GM21619 (cell line): ENCODE measurements at regions not wholly inside any gene's neighbourhood (a gene's known extent, or its start where the extent isn't known, plus 50 kb on each side); places are given as distances from the start of the nearest gene placed in this dataset.
"Not testable (repeated sequence)": the region's sequence is repeated elsewhere in the genome, so short reads cannot be mapped to it uniquely, and the experiment has no call there.

Experiments used
- ATAC-seq: cut with Tn5 transposase; IDR thresholded peaks from one replicate; pipeline ENCODE4 v1.9.1; 2021; ENCODE audit not compliant: unreplicated experiment

DNA sequence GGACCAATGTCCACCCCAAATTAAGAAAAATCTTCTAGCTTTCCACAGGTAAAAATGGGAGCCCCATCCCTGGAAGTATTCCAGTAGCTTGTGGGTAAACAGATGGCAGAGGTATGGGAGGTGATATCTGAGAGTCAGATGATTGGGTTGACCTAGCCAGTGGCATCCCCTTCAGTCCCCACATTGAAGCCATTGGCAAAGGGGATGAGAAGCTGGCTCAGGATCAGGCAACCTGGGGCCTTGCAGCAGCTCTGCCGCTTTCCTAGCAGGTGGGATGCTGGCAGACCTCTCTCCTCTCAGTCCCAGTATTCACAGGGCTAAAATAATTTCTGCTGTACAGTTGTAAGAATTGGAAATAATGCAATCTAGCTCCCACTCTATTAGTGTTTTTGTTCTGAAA is 108.9 kb upstream of the KCNG1 start:
- no peak for ATAC-seq

DNA sequence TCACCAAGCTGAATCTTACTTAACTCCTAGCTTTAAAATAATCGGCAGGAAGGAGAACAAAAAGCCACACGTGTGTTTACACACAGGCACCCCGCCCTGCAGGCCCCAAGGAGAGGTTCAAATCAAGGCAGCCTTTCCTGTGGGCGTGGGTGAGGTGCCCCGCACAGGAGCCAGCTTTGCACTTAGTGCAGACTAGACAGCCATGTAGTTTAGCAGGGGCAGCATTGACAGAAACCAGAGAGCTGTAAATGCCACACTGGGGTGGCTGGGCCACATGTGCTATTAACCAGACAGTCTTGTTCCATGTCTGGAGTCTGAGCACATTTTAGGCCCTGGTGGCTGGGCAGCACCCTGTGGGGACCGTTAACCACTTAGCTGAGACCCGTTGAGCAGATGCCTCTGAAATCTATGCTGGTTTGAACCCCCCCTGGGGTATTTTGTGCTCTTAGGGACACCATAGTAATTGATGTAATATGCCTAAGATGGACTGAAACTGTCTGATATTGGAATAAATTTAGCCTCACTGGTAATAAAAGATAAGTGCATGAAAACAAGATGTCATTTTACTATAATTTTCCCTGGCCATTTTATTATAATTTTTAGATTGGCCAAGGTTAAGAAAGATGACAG is 106.4 kb upstream of the KCNG1 start:
- ATAC-seq = no peak

DNA sequence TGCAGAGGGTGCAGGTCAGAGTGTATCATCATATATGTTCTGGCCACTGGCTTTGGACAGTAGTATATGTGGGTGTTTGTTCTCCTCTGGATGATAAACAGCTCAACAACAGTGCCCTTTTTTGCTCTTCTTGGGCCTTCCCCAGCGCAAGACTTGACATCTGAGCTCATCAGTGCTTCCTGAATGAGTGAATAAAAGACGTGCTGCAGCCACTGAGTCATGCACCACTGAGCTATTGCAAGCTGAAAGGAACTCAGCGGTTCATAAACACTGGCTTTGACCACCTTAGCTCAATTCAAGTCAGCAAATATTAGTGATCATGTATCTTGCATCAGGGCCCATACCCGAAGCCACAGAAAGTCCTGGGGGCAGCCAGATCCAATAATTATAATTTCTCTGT is 105.3 kb upstream of the KCNG1 start:
- peak; percentile 40 for ATAC-seq

DNA sequence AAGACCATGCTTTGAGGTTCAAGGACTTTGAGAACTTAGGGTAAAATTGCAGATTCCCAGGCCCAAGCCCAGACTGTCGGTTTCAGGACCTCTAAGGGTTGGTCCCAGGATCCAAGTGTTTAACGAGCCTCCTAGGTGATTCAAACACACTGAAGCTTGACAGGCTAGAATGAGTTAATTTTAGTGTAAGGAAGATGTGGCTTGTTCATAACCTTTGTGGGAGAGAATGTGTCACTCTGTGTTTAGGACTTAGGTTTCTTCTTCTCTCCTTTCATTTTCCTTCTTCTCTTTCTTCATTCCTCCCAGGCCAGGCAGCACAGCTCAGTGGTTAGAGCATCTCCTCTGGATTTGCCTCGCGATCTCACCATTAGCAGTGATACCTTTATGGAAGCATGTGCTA is 104.8 kb upstream of the KCNG1 start:
- ATAC-seq = no peak

- no peak for ATAC-seq
Measured at GRCh38 chr20:51126337-51126736, 103.4 kb upstream of the KCNG1 start.

GRCh38 chr20:51125780-51126179 is 102.9 kb upstream of the KCNG1 start:
- no peak for ATAC-seq

DNA sequence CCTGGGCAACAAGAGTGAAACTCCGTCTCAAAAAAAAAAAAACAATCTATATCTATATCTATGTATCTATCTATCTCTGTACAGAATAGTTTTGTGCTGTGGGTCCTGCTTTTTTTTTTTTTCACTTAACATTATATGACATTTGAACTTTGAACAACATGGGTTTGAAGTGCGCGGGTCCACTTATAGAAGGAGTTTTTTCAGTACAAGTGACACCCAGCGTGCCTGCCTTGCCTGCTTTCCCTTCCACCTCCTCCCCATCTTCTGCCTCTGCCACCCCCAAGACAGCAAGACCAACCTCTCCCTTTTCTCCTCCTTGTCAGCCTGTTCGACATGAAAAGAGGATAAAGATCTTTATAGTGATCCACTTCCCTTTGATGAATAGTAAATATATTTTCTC is 102.2 kb upstream of the KCNG1 start:
- no peak for ATAC-seq

DNA sequence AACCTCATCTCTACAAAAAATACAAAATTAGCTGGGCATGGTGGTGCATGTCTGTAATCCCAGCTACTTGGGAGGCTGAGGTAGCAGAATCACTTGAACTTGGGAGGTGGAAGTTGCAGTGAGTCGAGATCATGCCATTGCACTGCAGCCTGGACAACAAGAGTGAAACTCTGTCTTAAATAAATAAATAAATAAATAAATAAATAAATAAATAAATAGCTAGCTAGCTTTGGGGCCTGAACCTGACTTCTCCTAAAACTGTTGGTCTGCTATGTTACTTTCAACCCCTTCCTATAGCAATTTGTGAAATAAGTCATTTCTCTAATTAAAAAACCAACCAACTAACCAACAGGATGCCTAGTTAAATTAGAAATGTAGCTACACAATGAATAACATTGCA is 101.0 kb upstream of the KCNG1 start:
- not testable (repeated sequence) for ATAC-seq

DNA sequence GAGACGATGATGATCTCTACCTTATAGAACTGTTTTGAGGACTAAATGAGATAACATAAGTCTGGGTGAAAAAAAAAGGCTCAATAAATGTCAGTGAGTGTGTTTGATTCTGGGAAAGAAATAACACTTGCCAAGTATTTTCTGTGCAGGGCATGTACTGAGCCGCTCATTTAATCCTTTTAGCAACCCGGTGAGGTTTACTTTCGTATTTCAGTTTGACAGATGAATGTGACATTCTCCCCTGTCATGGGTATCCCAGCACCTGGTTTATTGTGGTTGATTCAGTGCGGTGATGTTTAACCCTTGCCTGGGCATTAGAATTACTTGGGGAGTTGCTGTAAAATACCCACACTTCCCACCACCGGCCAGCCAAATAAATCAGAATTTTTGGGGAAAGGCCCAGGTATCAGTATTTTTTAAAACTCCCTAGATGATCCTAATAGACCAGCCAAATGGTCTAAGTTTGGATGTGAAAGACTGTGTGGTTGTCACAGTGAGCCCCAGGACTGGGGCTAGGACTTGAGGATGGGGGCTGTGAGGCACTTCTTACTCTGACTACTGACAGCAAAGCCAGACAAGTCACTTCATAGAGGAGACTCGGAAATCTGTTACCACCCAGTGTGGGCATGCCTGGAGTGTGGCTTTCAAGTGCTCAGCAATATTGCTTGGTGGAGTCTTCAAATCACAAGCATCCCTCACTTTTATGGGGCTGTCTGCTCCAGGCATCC is 100.2 kb upstream of the KCNG1 start:
- ATAC-seq = no peak

DNA sequence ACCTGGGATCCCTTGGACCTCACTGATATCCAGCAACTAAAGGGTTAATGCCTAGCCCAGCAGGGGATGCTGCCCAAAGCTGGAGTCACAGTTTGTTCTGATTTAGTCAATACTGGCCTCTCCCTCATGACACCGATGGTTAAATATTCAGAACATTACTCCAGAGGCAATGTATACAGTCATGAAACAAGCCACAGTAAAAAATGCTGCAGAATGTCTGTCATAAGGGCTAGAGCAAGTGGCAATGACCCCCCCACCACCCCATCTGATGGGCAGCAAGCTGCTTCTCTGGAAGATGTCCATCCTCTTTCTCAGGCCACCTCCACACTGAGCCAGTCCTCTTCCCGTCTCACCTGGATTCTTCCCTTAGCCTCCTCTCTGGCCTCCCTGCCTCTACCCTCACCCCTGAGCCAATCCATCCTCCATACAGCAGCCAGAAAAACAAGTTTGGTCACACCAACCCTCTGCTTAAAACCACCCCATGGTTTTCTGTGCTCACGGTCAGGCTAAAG is 99.0 kb upstream of the KCNG1 start:
- no peak for ATAC-seq

DNA sequence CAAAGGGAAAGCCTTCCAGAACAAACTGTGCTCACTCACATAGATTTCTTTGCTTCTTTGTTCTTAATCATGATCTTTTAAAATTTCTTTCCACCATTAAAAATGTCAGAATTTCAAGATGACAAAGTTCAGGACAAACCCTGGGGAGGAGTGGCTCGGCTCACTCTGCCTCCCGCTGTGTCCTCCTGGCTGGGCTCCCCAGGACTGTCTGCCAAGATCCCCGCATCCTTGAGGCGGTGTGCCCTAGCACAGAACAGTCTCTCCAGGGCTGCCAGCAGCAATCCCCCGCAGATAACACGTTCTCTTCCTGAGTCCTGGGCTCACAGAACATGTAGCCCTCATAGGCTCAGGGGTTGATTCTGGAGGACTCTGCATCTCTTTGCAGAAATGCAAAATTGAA is 98.4 kb upstream of the KCNG1 start:
- ATAC-seq = no peak

DNA sequence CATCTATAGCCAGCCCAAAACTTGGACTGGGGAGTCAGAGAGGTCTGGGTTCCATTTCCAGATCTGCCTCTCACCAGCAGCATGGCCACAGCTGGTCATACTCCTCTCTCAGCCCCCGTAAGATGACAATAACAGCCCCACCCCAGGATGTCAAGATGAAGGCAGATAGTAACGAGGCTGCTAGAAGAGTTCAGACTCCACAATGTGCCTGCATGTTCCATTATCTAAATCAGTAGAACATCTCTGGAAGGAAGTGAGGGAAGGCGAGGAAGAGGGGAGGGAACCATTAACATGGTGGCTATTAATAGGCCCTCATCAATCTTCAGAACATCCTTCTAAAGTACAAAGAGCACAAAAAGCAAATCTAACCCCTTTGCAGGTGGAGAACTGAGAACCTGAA is 98.0 kb upstream of the KCNG1 start:
- ATAC-seq = no peak

- no peak for ATAC-seq
Measured at GRCh38 chr20:51120438-51120837, 97.5 kb upstream of the KCNG1 start.

- ATAC-seq = no peak
Measured at GRCh38 chr20:51119914-51120313, 97.0 kb upstream of the KCNG1 start.

GRCh38 chr20:51118985-51119527 is 96.1 kb upstream of the KCNG1 start:
- ATAC-seq = no peak

DNA sequence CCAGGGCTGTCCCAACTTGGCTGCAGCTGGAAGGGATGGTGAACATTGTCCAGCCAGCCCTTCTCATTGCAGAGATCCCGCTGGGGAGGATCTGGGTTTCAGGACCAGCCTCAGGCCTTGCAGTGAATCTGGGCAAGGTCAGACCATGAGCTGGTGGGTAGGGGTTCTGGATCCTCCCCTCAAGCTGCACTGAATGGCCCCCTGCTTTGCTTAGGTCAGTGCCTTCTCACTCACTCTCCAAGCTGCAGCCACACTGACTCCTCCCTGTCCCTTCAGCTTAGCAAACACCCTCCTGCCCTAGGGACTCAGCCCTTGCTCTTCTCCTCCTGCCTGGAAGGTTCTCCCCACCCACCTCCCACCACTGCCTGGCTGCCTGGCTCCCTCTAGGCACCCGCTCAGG is 95.3 kb upstream of the KCNG1 start:
- no peak for ATAC-seq

DNA sequence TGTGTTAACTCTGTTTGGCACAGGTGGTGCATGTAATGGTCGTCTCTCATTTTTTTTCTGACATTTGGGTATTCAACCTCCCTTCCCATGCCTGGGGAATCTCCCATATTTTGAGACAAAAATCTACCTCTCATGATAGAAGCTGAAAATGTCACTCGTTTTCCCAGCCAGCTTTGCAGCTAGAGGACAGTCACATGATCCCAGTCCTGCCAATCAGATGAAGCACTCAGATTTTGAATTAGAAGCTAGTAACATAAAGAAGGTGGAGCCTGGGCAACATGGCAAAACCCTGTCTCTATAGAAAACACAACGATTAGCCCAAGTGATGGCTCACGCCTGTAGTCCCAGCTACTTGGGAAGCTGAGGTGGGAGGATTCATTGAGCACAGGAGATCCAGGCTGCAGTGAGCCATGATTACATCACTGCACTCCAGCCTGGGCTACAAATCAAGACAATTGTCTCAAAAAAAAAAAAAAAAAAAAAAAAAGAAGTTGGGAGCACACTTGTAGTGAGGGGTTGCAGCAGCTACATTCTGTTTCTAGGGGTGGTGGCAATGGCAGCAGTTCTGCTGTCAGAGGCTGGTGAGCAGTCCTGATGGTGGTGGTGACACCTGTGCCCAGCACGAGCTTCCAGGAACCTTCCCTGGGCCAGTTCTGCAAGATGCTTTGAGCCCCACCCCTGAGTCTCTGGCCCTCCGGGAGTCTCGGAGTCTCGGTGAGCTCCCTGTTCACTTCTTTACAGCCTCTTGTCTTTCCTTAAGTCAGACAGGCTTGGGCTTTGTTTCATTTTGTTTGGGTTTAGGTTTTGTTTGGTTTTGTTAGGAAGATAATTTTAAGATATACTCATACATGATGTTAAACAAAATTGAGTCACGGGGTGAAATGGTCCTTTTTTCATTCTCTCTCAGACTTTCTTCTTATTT is 94.1 kb upstream of the KCNG1 start:
- no peak for ATAC-seq

DNA sequence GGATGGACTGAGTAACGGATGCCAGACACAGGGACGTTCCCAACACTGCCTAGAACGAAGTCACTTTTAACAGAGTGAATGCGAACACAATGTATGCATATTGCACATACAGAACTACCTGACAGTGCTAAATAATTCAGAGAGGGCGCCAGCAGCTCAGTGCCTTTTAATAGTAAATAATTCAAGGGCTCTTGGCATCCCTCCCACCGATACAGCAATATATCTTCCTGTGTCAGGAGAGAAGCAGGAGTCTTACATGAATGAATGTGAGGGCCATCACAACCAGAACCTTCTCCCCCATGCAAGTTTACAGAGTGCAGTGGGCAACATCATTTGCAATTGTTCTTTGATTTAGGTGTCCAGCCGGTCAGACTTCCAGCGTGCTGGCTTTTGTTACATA is 88.4 kb upstream of the KCNG1 start:
- ATAC-seq = no peak

DNA sequence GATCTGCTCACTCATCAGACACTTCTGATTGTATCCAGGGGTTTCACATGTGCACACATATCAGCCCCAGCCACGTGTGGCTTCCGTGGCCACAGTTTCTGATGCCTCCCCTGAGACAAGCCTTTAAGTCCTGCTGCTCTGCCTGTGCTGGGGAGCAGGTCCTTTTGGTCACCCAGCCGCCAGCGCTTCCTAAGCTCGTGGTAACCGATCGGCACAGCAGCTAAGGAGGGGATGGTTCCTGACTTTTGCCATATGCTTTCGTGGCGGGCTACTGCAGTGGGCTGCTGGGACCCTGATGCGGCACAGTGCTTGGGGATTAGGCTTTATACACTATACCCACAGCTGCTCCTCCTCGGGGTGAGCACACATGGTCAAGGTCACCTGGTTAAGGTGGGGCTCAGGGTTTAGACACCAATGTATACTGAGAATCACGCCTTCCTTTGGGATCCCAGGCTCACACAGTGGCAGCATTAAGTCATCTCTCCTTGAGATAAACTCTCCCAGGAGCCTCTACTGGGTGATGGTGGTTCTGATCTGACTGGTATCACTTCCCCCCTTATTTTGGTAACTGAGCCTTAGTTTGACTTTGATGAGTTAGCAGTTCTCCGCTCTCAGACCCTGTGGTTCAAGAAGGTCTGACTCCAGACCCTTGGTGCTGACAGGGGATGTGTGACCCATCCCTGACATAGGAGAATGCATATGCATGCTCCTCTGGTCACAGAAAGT is 85.9 kb upstream of the KCNG1 start:
- ATAC-seq = no peak

GRCh38 chr20:51106011-51106410 is 83.1 kb upstream of the KCNG1 start:
- ATAC-seq = no peak
